Astrocyte of the spinal cord (primary cell): ENCODE measurements at regions not wholly inside any gene's neighbourhood (a gene's known extent, or its start where the extent isn't known, plus 50 kb on each side); places are given as distances from the start of the nearest gene placed in this dataset.

Experiments used
- DNase-seq: peaks from one replicate; pipeline ENCODE4 v3.0.0; 2011; ENCODE audit warnings: low read depth, low spot score
- H3K4me3 ChIP-seq: 2 replicates; pipeline ENCODE4 v1.5.1; 2011; ENCODE audit warnings: low read depth, mild to moderate bottlenecking, low read length, moderate library complexity
- CTCF ChIP-seq: IDR thresholded peaks from 2 replicates; pipeline ENCODE4 v1.5.1; 2012; ENCODE audit warnings: low read depth, mild to moderate bottlenecking, low read length, inconsistent platforms
- in situ Hi-C: cut with HindIII; loops from 2 replicates; pipeline ENCODE4 v1.10.0; 2017; ENCODE audit warnings: low sequenced_read_pairs

- no peak overlapping the region for H3K4me3 ChIP-seq
- DNase-seq: no peak
- in situ Hi-C loops: no loop called here
- no peak for TF ChIP-seq CTCF
These were observed 447.2 kb upstream of the DPH6 start for GRCh38 chr15:35993196-35993595.

DNA sequence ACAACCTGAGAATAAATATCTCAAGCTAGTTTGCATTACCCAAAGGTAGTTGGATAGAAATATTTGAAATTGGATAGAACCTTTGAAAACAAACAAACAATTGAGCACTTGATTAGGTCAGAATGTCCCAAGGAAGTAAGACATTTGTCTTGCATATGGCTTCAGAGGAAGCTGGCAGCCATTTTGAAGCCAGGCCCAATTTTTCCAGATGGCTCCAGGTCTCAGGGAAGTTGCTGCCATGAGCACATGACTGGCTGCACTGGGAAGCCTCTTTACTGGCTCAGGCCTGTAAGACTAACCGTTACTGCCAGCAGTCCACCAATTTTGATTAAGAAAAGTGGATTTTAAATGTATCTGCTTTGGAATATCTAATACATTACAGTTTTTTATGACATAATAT is 448.9 kb upstream of the DPH6 start:
- in situ Hi-C loops: no loop called here
- H3K4me3 ChIP-seq: no peak overlapping the region
- TF ChIP-seq CTCF: no peak
- DNase-seq: no peak

DNA sequence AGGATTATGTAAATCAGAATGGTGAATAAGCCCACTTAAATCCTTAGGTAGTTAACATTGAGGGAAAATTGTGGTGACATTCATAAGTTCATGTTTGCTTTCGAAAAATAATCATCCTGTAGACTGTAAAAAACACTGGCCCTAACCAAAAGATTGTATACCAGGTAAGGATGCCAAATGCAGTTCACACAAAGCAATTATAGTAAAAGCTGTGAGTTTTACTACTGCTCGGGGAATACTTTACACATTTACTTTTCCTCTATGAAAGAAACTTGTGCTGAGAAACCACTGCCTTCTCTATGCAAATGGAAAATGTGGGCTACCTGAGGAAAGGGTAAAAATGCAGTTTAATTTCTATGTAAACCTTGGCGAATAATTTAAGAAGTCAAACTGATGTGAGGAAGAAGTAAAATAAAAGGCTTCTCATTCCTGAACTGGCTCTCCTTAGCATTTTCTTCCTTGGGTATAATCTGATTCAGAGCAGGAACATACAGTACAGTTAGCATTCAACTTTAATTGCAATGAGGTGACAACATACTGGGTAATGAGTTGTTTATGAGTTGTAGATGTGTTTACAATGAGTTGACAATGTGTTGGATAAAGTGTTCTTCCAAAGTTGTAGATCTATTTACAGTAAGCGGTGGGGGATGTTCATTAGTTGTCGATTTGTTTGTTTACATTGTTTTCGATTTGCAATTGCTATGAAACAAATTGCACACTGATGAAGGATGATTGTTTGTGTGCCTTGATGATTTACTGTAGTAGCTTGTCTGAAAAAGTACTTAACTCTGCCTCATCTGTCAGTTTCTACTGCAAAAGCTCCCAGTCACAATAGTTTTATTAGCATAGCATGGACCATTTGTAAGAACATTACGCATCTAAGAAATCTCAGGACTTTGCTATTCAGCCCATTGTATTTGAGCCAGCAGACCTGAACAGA is 453.0 kb upstream of the DPH6 start:
- in situ Hi-C loops: no loop called here
- TF ChIP-seq CTCF: no peak
- no peak overlapping the region for H3K4me3 ChIP-seq
- DNase-seq: no peak

DNA sequence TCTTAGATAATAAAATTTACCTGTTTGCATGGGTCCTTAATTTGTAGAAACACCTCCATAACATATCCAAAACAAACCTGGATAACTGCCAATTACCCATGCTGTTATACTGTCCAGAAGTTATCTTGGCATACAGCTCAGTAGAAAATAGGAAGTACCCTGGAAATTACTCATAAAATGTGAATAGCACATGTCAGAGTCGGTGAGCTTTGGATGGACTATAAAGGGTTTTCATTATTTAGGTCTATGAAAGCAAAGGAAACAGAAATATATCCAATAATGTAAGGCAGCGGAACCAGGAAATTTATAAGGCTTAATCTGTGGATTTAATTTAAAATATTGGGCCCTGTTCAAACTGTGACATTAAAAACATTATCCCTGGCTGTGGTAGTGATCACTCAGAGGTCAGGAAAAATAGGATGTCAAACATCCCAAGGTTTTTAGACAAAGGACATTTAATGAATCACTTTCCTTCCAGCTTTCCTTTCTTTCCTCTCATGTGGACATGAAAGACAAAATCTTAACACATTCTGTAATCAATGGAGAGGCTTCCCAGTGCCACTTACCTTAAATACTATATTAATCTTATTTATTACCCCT is 459.0 kb upstream of the DPH6 start:
- DNase-seq: no peak
- no peak overlapping the region for H3K4me3 ChIP-seq
- in situ Hi-C loops: no loop called here
- no peak for TF ChIP-seq CTCF

DNA sequence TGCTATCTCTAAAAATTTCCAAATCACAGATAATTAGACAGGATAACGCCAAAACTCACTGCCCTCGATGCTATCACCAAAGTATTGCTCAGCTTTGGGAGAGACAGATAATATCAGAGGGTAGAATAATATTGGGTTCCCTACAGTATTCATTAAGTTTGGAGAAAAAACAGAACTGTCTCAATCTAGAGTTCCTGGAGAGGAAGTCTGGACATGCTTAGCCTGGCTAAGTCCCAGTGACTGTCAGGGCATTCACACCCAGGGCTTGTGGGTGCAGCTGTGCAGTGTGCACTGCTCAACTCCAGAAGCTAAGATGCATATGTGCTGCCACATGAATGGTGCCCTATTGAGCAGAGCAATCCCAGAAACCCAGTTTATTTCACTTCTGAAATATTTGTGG is 459.6 kb upstream of the DPH6 start:
- DNase-seq: no peak
- in situ Hi-C loops: no loop called here
- H3K4me3 ChIP-seq: no peak overlapping the region
- TF ChIP-seq CTCF: no peak

DNA sequence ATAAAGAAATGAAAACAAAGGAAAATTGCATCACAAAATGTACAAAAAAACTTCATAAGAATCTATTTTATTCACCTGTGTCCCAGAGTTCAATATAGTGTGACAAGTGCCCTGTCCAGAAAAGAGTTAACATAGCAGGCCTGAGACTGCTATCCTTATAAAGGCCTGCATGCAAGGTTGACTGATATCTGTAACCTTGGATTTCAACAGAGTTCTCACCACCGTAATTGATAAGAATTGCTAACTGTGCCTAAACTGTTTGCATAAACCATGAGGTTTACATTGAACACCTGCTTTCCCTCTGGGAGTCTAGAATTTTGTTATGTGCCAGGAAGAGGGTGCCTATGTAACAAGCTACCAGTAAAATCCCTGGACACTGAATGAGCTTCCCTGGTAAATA is 461.7 kb upstream of the DPH6 start:
- DNase-seq: no peak
- TF ChIP-seq CTCF: no peak
- no peak overlapping the region for H3K4me3 ChIP-seq
- in situ Hi-C loops: no loop called here
